ENCODE measurements at regions not wholly inside any gene's neighbourhood (a gene's known extent, or its start where the extent isn't known, plus 50 kb on each side); places are given as distances from the start of the nearest gene placed in this dataset.

GRCh38 chr13:31413516-31413915 lies 213.7 kb downstream of the B3GLCT start:
- no peak for TF ChIP-seq CTCF (IDR thresholded peaks at IDR 0.05; ENCODE audit: low read depth, low read length, poor library complexity, severe bottlenecking)
- no peak for TF ChIP-seq EZH2phosphoT487 (IDR thresholded peaks at IDR 0.05; ENCODE audit: borderline replicate concordance, low read length)
